GM12891 (cell line): ENCODE measurements at regions not wholly inside any gene's neighbourhood (a gene's known extent, or its start where the extent isn't known, plus 50 kb on each side); places are given as distances from the start of the nearest gene placed in this dataset.

Experiments used
- PAX5 ChIP-seq: IDR thresholded peaks from 2 replicates; pipeline ENCODE4 v1.6.1; 2011; ENCODE audit warnings: low read length, moderate library complexity, mild to moderate bottlenecking; ENCODE audit not compliant: insufficient read depth, severe bottlenecking
- POLR2A ChIP-seq: IDR thresholded peaks from 2 replicates; pipeline ENCODE4 v1.6.1; 2011; ENCODE audit warnings: low read depth, low read length, control low read depth
- POLR2AphosphoS5 ChIP-seq: IDR thresholded peaks from 2 replicates; pipeline ENCODE4 v1.6.1; 2011; ENCODE audit warnings: low read depth, low read length, control low read depth
- TAF1 ChIP-seq: IDR thresholded peaks from 2 replicates; pipeline ENCODE4 v1.6.1; 2011; ENCODE audit warnings: low read depth, low read length, control low read depth

DNA sequence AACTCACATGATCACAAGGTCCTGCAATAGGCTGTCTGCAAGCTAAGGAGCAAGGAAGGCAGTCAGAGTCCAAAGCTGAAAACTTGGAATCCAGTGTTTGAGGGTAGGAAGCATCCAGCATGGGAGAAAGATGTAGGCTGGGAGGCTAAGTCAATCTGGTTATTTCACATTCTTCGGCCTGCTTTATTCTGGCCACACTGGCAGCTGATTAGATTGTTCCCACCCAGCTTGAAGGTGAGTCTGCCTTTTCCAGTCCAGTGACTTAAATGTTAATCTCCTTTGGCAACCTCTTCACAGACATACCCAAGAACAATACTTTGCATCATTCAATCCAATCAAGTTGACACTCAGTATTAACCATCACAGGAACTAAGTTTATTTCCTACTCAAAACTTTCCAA lies 453.4 kb downstream of the TLE4 start:
- TF ChIP-seq POLR2A (no peak), PAX5 (no peak), POLR2AphosphoS5 (no peak), TAF1 (no peak)
